ENCODE measurements at regions not wholly inside any gene's neighbourhood (a gene's known extent, or its start where the extent isn't known, plus 50 kb on each side); places are given as distances from the start of the nearest gene placed in this dataset.
A peak's percentile ranks its signal among the peaks of the same experiment; 100 is the strongest.

DNA sequence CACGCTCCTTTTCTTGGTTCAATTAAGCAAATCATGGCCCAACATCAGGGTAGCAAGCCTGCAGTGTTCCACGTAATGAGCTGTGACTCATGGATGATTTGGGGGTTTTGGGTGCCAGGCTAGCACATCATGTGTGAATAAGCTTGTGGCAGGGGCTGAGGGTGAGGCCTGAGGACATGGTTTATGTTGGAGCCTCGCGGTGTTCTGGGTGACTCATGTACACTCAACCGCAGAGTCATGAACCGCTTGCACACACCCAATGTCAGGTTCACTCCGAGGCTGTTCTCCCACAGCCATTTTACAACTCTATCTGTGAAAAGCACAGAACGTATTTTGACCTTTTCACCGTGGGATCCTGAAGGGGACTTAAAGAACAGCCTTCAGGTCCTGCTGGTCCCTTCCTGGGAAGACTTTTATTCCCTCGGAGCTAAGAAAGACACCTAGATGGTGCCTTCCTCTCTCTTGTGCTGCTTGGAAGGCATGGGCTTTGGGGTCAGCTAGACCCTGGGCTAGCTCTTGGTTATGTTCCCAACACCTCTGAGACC is 139.9 kb upstream of the ZEB2 start:
- H3K4me2 ChIP-seq (ENCODE audit: extremely low read depth, insufficient read depth, low read length): no peak overlapping the region
- no peak overlapping the region for H2AFZ ChIP-seq (ENCODE audit: low read length)
- H3K4me1 ChIP-seq (ENCODE audit: control insufficient read depth, extremely low read depth, insufficient read depth, low read length): no peaks in the 10 kb centered on the region
- H3K9ac ChIP-seq (ENCODE audit: insufficient read depth, low read length): no peak overlapping the region
- H3K79me2 ChIP-seq (ENCODE audit: control insufficient read depth, insufficient read depth, low read length): no peaks in the 10 kb centered on the region
- no peaks in the 10 kb centered on the region for H3K27me3 ChIP-seq (ENCODE audit: control insufficient read depth, insufficient read depth, low read length)
- no peak overlapping the region for H3K27ac ChIP-seq (ENCODE audit: insufficient read depth, low read length)
- H4K20me1 ChIP-seq (ENCODE audit: control insufficient read depth, extremely low read depth, insufficient read depth, low read length): no peaks in the 10 kb centered on the region
- TF ChIP-seq, protein P1, sequence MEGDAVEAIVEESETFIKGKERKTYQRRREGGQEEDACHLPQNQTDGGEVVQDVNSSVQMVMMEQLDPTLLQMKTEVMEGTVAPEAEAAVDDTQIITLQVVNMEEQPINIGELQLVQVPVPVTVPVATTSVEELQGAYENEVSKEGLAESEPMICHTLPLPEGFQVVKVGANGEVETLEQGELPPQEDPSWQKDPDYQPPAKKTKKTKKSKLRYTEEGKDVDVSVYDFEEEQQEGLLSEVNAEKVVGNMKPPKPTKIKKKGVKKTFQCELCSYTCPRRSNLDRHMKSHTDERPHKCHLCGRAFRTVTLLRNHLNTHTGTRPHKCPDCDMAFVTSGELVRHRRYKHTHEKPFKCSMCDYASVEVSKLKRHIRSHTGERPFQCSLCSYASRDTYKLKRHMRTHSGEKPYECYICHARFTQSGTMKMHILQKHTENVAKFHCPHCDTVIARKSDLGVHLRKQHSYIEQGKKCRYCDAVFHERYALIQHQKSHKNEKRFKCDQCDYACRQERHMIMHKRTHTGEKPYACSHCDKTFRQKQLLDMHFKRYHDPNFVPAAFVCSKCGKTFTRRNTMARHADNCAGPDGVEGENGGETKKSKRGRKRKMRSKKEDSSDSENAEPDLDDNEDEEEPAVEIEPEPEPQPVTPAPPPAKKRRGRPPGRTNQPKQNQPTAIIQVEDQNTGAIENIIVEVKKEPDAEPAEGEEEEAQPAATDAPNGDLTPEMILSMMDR (conservative IDR thresholded peaks at IDR 0.05 in 1 of 2, IDR thresholded peaks at IDR 0.05 in 1 of 2; ENCODE audit: low read depth in 1 of 2, low read length in 2 of 2): no peak
- TF ChIP-seq EZH2 (IDR thresholded peaks at IDR 0.05; ENCODE audit: low read length, missing control alignments): no peak
- no peaks in the 10 kb centered on the region for H3K36me3 ChIP-seq (ENCODE audit: control insufficient read depth, insufficient read depth, low read length)
- peak; percentile 97 to 99 for DNase-seq (ENCODE audit: low read depth in 2 of 2)
- H3K9me3 ChIP-seq (ENCODE audit: control insufficient read depth, insufficient read depth, low read depth, low read length): no peaks in the 10 kb centered on the region
- H3K4me3 ChIP-seq (replicated peaks in 1 of 4; ENCODE audit: control extremely low read depth in 1 of 4, insufficient read depth in 1 of 4, low read depth in 3 of 4, low read length in 4 of 4): no peak overlapping the region

DNA sequence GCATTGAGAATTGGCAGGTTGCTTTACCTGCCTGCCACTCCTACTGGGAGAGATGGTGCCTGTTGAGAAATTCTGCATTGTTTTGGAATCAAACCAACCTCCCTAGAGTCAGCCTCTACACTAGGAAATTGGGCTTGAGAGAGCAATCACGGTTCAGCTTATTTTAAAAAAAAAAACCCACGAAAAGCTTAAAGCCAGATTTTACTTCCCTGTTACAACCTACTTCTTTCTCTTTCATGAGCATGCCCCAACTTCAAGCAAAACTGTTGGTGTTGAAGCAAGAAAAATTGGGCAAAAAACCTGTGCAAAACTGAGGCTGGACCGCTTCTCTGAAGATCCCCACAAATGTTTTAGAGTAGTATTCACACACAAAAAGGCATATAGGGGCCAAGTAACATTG is 134.6 kb upstream of the ZEB2 start:
- Histone ChIP-seq H3K4me3 (replicated peaks in 1 of 4; ENCODE audit: control extremely low read depth in 1 of 4, insufficient read depth in 1 of 4, low read depth in 3 of 4, low read length in 4 of 4) (no peak overlapping the region), H3K4me2 (ENCODE audit: extremely low read depth, insufficient read depth, low read length) (no peak overlapping the region), H4K20me1 (ENCODE audit: control insufficient read depth, extremely low read depth, insufficient read depth, low read length) (no peaks in the 10 kb centered on the region), H3K79me2 (ENCODE audit: control insufficient read depth, insufficient read depth, low read length) (no peaks in the 10 kb centered on the region), H3K36me3 (ENCODE audit: control insufficient read depth, insufficient read depth, low read length) (no peaks in the 10 kb centered on the region), H2AFZ (ENCODE audit: low read length) (no peak overlapping the region), H3K9me3 (ENCODE audit: control insufficient read depth, insufficient read depth, low read depth, low read length) (no peaks in the 10 kb centered on the region), H3K4me1 (ENCODE audit: control insufficient read depth, extremely low read depth, insufficient read depth, low read length) (no peaks in the 10 kb centered on the region), H3K9ac (ENCODE audit: insufficient read depth, low read length) (no peak overlapping the region), H3K27ac (ENCODE audit: insufficient read depth, low read length) (no peak overlapping the region), H3K27me3 (ENCODE audit: control insufficient read depth, insufficient read depth, low read length) (no peaks in the 10 kb centered on the region)
- no peak for DNase-seq (ENCODE audit: low read depth in 2 of 2)
- no peak for TF ChIP-seq EZH2 (IDR thresholded peaks at IDR 0.05; ENCODE audit: low read length, missing control alignments)
- TF ChIP-seq, protein P1 (conservative IDR thresholded peaks at IDR 0.05 in 1 of 2, IDR thresholded peaks at IDR 0.05 in 1 of 2; ENCODE audit: low read depth in 1 of 2, low read length in 2 of 2): no peak

DNA sequence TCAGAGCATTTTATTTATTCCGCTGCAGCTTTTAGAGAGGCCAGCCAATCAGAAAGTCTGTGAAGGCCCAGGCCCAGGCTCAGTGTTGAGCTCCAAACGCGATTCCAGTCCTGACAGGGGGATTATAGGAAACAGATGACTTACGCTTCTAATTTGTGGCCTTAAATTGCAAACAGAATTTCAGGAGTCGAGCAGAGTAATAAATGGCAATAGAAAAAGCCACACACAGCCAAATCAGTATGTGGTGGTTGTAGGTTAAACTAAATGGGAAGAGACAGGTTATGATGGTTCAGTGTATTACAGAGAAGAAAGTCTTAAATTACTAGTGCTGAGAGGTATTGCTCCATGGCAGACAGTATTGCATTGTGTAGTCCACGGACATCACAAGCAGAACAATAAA is 131.0 kb upstream of the ZEB2 start:
- Histone ChIP-seq H3K9me3 (ENCODE audit: control insufficient read depth, insufficient read depth, low read depth, low read length) (no peaks in the 10 kb centered on the region), H3K4me1 (ENCODE audit: control insufficient read depth, extremely low read depth, insufficient read depth, low read length) (no peaks in the 10 kb centered on the region), H3K4me3 (replicated peaks in 1 of 4; ENCODE audit: control extremely low read depth in 1 of 4, insufficient read depth in 1 of 4, low read depth in 3 of 4, low read length in 4 of 4) (no peak overlapping the region), H3K36me3 (ENCODE audit: control insufficient read depth, insufficient read depth, low read length) (no peaks in the 10 kb centered on the region), H3K4me2 (ENCODE audit: extremely low read depth, insufficient read depth, low read length) (no peak overlapping the region), H2AFZ (ENCODE audit: low read length) (no peak overlapping the region), H3K9ac (ENCODE audit: insufficient read depth, low read length) (no peak overlapping the region), H3K27ac (ENCODE audit: insufficient read depth, low read length) (no peak overlapping the region), H4K20me1 (ENCODE audit: control insufficient read depth, extremely low read depth, insufficient read depth, low read length) (no peaks in the 10 kb centered on the region), H3K79me2 (ENCODE audit: control insufficient read depth, insufficient read depth, low read length) (no peaks in the 10 kb centered on the region), H3K27me3 (ENCODE audit: control insufficient read depth, insufficient read depth, low read length) (no peaks in the 10 kb centered on the region)
- DNase-seq (ENCODE audit: low read depth in 2 of 2): no peak
- TF ChIP-seq, protein P1 (conservative IDR thresholded peaks at IDR 0.05 in 1 of 2, IDR thresholded peaks at IDR 0.05 in 1 of 2; ENCODE audit: low read depth in 1 of 2, low read length in 2 of 2): no peak
- no peak for TF ChIP-seq EZH2 (IDR thresholded peaks at IDR 0.05; ENCODE audit: low read length, missing control alignments)

All from fibroblast of lung (primary cell).